Keratinocyte (primary cell): ENCODE measurements at regions not wholly inside any gene's neighbourhood (a gene's known extent, or its start where the extent isn't known, plus 50 kb on each side); places are given as distances from the start of the nearest gene placed in this dataset.

Experiments used
- EZH2 ChIP-seq: IDR thresholded peaks from one replicate; pipeline ENCODE4 v1.6.1; 2012; ENCODE audit warnings: inconsistent platforms, mild to moderate bottlenecking, low read length, moderate library complexity
- TF ChIP-seq, protein P1 (sequence below), 3 experiments: IDR thresholded peaks in 1 of 3; conservative IDR thresholded peaks in 1 of 3; optimal IDR thresholded peaks in 1 of 3; 2 replicates in 2 of 3; 3 replicates in 1 of 3; pipeline versions ENCODE3 to v1.5.1; 2011; ENCODE audit warnings: low read length in 3 of 3, mild to moderate bottlenecking in 3 of 3, moderate library complexity in 2 of 3, control low read depth in 1 of 3, inconsistent platforms in 1 of 3; ENCODE audit not compliant: insufficient read depth in 2 of 3; ENCODE audit errors: extremely low read depth in 1 of 3

DNA sequence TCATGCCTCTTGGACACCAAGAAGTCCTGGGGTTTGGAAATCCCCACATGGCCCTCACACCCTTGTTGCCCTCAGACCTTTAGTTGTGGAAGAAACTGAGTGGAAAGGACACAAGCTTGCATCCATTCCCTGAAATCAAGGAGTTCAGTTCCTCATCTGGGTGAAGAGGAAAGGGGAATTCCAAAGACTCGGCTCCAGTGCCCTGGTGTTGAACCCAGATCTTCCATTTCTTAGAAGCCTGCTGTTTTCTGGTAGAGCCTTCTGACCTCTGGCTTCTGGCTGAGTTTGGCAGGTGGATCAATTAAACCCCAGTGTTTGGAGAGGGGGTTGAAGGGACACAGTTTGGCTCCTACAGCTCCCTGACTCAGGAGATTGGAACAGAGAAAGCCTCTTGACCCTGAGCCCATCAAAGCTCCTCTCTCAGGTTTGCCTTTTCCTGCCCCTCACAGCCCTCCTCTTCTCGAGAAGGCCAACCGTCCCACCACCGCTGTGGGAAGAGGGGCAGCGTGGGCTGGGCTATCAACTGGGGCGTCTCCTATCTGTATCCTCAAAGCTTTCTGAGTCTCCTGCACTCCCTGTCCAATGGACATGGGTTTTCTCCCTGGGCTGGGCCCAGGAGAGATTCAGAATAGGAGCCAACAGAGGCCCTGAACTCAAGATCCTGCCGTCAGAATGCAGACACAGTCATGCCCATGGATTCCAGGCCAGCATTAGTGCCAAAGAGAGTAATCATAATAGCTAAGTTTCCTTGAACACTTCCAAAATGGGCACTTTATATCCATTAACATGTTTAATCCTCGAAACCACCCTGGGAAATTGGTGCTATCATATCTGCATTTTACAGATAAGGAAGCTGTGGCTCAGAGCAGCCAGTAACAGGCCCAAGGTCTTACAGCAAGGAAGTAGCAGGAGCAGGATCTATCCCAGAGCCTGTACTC lies 146.2 kb downstream of the VEGFA start:
- TF ChIP-seq, protein P1, sequence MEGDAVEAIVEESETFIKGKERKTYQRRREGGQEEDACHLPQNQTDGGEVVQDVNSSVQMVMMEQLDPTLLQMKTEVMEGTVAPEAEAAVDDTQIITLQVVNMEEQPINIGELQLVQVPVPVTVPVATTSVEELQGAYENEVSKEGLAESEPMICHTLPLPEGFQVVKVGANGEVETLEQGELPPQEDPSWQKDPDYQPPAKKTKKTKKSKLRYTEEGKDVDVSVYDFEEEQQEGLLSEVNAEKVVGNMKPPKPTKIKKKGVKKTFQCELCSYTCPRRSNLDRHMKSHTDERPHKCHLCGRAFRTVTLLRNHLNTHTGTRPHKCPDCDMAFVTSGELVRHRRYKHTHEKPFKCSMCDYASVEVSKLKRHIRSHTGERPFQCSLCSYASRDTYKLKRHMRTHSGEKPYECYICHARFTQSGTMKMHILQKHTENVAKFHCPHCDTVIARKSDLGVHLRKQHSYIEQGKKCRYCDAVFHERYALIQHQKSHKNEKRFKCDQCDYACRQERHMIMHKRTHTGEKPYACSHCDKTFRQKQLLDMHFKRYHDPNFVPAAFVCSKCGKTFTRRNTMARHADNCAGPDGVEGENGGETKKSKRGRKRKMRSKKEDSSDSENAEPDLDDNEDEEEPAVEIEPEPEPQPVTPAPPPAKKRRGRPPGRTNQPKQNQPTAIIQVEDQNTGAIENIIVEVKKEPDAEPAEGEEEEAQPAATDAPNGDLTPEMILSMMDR (optimal IDR thresholded peaks at IDR 0.05 in 1 of 3, IDR thresholded peaks at IDR 0.05 in 1 of 3, conservative IDR thresholded peaks at IDR 0.05 in 1 of 3; ENCODE audit: extremely low read depth in 1 of 3, insufficient read depth in 2 of 3, low read length in 3 of 3) = no peak
- no peak for TF ChIP-seq EZH2
